Activated CD4-positive, alpha-beta memory T cell treated with anti-CD3 and anti-CD28 coated beads, Interleukin-2, amount 10 ng/mL, durations not matched to agents 7 days and 5 days (primary cell): ENCODE measurements at regions not wholly inside any gene's neighbourhood (a gene's known extent, or its start where the extent isn't known, plus 50 kb on each side); places are given as distances from the start of the nearest gene placed in this dataset.
"Not testable (repeated sequence)": the region's sequence is repeated elsewhere in the genome, so short reads cannot be mapped to it uniquely, and the experiment has no call there.

Experiments used
- CTCF ChIA-PET: fragments of 350-600 bp; sonication (Branson Sonifier 250); formaldehyde crosslinking; loops from one replicate; lab custom pipeline; 2021; ENCODE audit warnings: antibody characterized with exemption, inconsistent platforms; lab: Charles Lee
- POLR2A ChIA-PET: fragments of 350-600 bp; sonication (Branson Sonifier 250); formaldehyde crosslinking; loops from one replicate; lab custom pipeline; 2021; ENCODE audit warnings: antibody characterized with exemption; lab: Charles Lee
- DNase-seq: peaks from one replicate; pipeline ENCODE4 v3.0.0-alpha.2; 2020
- H3K27ac Mint-ChIP-seq: one replicate; pipeline ENCODE4 v1.8.0; 2021; ENCODE audit warnings: mild to moderate bottlenecking, mixed read lengths
- H3K27me3 Mint-ChIP-seq: one replicate; pipeline ENCODE4 v1.8.0; 2021; ENCODE audit warnings: mixed read lengths
- H3K36me3 Mint-ChIP-seq: one replicate; pipeline ENCODE4 v1.8.0; 2021; ENCODE audit warnings: low read depth, mixed read lengths
- H3K4me1 Mint-ChIP-seq: one replicate; pipeline ENCODE4 v1.8.0; 2021; ENCODE audit warnings: mixed read lengths
- H3K4me3 Mint-ChIP-seq: one replicate; pipeline ENCODE4 v1.8.0; 2021; ENCODE audit warnings: mild to moderate bottlenecking, mixed read lengths
- H3K9me3 Mint-ChIP-seq: one replicate; pipeline ENCODE4 v1.8.0; 2021; ENCODE audit warnings: mixed read lengths

DNA sequence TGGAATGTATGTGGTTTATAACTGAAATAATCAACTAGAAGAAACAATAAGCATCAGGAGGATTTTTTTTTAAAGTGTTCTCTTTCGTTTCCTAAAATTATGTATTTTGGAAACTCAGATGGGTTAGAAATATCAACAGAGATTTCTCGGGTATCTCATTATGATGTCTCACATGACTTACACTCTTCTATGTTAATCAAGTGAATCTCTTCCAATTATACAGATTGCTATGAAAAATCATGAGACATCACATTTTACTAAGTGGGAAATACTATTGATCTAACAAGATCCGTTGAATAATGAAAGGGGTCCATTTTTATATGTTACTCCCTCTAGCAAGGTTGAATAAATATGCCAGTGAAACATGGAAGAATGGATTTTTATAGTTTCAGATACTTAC is 54.7 kb upstream of the NRIP1 start:
- no peak for DNase-seq
- ChIA-PET CTCF (no interaction called here), POLR2A (no interaction called here)
- Mint-ChIP-seq H3K36me3 (no peaks in the 10 kb centered on the region), H3K27ac (no peak overlapping the region), H3K27me3 (peaks cover 7% of the 10 kb centered on the region), H3K4me3 (no peak overlapping the region), H3K4me1 (no peaks in the 10 kb centered on the region), H3K9me3 (no peaks in the 10 kb centered on the region)

DNA sequence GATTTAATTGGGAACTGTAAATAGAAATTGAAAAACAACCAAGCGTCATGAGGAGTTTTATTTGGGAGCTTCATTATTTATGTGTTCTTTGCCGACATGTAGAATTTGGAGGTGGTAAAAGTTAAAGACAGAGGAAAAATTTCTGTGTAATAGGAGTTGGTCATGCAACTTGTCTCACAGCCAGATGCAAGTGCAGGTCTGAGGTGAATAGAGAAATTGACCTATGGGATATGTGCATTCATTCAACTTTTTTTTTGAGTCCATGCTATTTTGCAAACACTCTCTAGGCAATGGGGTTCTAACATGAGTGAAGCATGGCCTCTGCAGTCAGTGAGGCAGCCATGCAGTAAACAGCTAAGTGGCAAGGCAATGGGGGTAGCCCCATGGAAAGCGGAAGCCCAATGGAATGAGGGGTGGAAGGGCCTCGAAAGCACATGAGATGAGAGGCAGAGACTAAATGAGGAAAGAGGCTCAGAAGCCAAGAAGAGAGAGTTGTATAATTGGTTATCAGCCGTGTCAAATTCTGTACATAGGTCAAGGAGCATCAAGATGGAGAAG is 56.4 kb upstream of the NRIP1 start:
- ChIA-PET POLR2A (no interaction called here), CTCF (no interaction called here)
- Mint-ChIP-seq H3K27me3 (peaks cover 7% of the 10 kb centered on the region), H3K27ac (no peak overlapping the region), H3K9me3 (no peaks in the 10 kb centered on the region), H3K4me3 (no peak overlapping the region), H3K36me3 (no peaks in the 10 kb centered on the region), H3K4me1 (no peaks in the 10 kb centered on the region)
- no peak for DNase-seq

DNA sequence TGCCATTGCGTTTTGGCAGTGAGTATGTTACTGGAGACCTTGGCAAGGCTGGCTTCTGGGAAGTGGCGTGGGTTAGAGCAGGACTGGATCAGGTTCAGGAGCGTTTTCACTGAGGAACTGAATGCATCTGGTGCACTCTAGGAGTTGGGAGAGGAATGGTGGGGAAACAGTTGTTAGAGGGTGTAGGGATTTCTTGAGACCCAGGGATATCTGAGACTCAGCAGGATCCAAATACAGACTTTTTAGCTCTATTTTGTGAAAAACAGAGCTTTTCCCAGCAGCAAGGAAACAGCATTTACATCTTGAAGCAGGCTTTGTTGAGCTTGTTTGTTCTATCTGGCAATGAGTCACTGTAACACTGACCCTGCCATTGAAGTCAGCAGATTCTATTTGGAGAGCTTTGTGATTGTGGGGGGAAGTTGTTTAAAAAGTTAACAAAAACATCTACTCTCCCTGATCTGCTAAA is 56.9 kb upstream of the NRIP1 start:
- Mint-ChIP-seq H3K9me3 (no peaks in the 10 kb centered on the region), H3K4me1 (no peaks in the 10 kb centered on the region), H3K27me3 (peaks cover 7% of the 10 kb centered on the region), H3K27ac (no peak overlapping the region), H3K36me3 (no peaks in the 10 kb centered on the region), H3K4me3 (no peak overlapping the region)
- no peak for DNase-seq
- ChIA-PET CTCF (no interaction called here), POLR2A (no interaction called here)

DNA sequence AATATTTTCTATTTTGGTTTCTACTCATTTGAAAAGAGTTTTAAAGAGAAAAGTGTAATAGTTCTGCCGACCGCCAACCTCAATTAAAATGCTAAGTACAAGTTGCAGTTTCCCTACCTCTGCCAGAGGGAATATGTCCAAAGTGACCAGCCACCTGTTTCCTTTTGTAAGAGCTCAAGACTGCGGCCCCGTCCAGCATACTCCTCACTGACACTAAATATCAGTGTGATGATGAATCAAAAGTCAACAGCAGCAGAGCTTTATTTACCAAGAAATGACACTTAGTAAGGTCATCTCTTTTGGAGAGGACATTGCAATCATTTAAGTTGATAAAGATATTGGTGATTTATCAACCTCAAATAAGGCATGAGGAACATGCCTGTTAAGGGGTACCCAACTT is 57.4 kb upstream of the NRIP1 start:
- Mint-ChIP-seq H3K4me1 (no peaks in the 10 kb centered on the region), H3K9me3 (no peaks in the 10 kb centered on the region), H3K27ac (no peak overlapping the region), H3K4me3 (no peak overlapping the region), H3K27me3 (peaks cover 7% of the 10 kb centered on the region), H3K36me3 (no peaks in the 10 kb centered on the region)
- DNase-seq, result no peak
- ChIA-PET POLR2A (no interaction called here), CTCF (no interaction called here)

DNA sequence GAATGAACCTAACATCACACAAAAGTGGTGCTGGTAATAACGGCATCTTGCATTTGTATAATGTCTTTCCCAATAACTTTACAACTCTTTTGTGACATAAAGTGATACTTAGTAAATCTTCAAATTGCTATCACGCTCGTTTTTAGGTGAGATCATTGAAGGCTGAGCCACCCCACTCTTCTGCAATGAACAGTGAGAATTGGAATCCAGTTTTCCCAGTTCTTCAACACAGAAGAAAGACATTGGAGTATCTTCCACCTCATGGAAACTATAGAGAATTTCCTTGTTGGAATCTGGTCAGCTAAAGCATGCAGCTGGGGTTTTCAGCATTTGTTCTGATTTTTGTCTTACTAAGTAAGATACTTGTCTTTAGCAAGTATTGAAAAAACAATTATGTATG is 59.9 kb upstream of the NRIP1 start:
- H3K4me1 Mint-ChIP-seq, result no peaks in the 10 kb centered on the region
- CTCF ChIA-PET, result no interaction called here
- no peak overlapping the region for H3K4me3 Mint-ChIP-seq
- peaks cover 7% of the 10 kb centered on the region for H3K27me3 Mint-ChIP-seq
- POLR2A ChIA-PET, result no interaction called here
- no peak for DNase-seq
- no peaks in the 10 kb centered on the region for H3K9me3 Mint-ChIP-seq
- no peaks in the 10 kb centered on the region for H3K36me3 Mint-ChIP-seq
- no peak overlapping the region for H3K27ac Mint-ChIP-seq

DNA sequence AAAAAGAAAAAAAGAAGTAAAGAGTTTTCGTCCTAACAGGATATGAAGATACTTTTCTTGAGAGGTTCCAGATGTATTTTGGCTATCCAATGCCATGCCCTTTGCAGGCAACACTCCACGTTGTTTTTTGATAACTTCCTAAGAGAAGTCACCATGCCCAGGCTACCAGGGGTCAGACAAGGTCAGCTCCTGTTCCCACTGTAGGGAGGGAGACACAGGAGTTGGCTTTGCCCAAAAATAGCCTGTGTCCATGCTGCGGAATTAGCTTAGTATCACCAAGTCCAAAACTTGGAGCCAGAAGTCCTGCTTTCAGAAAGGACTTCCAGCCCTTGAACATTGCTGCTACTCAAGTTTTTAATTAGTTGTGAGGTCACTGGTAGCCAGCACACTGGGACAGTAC is 62.1 kb upstream of the NRIP1 start:
- ChIA-PET CTCF (no interaction called here), POLR2A (no interaction called here)
- no peaks in the 10 kb centered on the region for H3K4me1 Mint-ChIP-seq
- no peak overlapping the region for H3K4me3 Mint-ChIP-seq
- no peaks in the 10 kb centered on the region for H3K36me3 Mint-ChIP-seq
- H3K27ac Mint-ChIP-seq, result no peak overlapping the region
- H3K27me3 Mint-ChIP-seq, result no peaks in the 10 kb centered on the region
- no peaks in the 10 kb centered on the region for H3K9me3 Mint-ChIP-seq
- no peak for DNase-seq

DNA sequence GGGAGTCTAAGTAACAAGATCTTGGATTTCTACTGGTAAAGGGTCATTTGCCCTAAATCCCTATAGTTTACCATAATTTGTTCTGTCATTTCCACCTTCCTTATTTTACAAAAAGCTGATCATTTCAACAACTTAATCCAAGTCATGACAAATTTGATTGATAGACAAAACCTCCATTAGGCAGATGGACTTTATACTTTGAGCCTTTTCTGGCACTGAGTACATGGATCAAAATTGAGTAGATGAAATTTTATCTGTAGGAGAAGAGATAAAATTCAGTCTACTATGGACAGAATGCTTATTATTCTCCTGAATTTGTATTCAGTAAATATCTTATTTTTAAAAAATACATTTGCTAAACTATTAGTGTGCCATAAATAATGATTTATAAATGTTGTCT is 62.6 kb upstream of the NRIP1 start:
- H3K27me3 Mint-ChIP-seq, result no peaks in the 10 kb centered on the region
- CTCF ChIA-PET, result no interaction called here
- POLR2A ChIA-PET, result no interaction called here
- no peaks in the 10 kb centered on the region for H3K4me1 Mint-ChIP-seq
- no peaks in the 10 kb centered on the region for H3K36me3 Mint-ChIP-seq
- DNase-seq, result no peak
- no peak overlapping the region for H3K27ac Mint-ChIP-seq
- no peaks in the 10 kb centered on the region for H3K9me3 Mint-ChIP-seq
- H3K4me3 Mint-ChIP-seq, result no peak overlapping the region

DNA sequence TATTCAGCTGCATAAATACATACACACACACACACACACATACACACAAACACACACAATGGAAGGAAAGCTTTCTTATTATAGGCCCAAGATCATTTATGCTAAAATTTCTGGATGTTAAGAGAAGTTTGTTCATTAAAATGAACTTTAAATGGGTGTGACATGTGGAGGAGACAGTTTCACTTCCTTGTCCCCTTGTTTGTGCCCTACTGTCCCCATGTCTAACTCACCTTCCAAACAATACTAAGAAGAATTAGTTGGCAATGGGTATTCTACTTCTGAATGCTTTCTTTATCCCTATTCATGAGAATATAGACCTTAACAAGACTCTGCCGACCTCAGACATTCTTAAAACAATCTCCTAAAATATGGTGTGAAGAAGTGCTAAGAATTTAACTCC is 63.5 kb upstream of the NRIP1 start:
- POLR2A ChIA-PET, result no interaction called here
- H3K4me1 Mint-ChIP-seq, result no peaks in the 10 kb centered on the region
- CTCF ChIA-PET, result no interaction called here
- H3K27ac Mint-ChIP-seq, result no peak overlapping the region
- H3K9me3 Mint-ChIP-seq, result no peaks in the 10 kb centered on the region
- H3K27me3 Mint-ChIP-seq, result no peaks in the 10 kb centered on the region
- no peak for DNase-seq
- no peaks in the 10 kb centered on the region for H3K36me3 Mint-ChIP-seq
- H3K4me3 Mint-ChIP-seq, result no peak overlapping the region

DNA sequence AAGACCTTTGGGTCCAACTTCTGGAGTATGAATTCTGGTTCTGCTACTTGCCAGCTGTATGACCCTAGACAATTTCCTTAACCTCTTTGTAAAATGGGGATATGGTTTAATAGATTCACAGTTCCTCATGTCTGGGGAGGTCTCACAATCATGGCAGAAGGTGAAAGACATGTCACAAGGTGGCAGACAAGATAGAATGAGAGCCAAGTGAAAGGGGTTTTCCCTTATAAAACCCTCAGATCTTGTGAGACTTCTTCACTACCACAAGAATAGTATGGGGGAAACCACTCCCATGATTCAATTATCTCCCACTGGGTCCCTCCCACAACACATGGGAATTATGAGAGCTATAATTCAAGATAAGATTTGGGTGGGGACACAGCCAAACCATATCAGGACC is 63.9 kb upstream of the NRIP1 start:
- H3K36me3 Mint-ChIP-seq, H3K27me3 Mint-ChIP-seq, POLR2A ChIA-PET, H3K27ac Mint-ChIP-seq, CTCF ChIA-PET, H3K9me3 Mint-ChIP-seq, H3K4me1 Mint-ChIP-seq, DNase-seq, H3K4me3 Mint-ChIP-seq: not testable (repeated sequence)

DNA sequence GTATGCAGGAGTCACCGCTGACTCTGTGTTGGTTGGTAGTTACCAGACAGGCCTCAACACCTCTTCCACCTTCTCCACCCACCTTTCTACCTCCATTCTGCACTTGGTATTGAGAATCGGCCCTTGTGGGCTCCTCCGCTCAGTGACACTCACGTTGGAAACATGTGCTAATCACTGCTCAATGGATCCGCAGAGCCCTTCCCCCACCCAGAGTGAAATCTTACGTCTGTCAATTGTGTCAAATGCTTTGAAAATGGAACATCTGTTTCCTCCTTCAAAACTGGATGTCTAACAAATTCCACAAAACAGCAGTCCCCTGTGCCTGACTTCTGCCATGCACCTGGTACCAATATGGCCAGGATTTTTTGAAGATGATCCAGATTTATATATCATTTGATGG is 65.5 kb upstream of the NRIP1 start:
- Mint-ChIP-seq H3K4me1 (no peaks in the 10 kb centered on the region), H3K27me3 (no peaks in the 10 kb centered on the region), H3K4me3 (no peak overlapping the region), H3K9me3 (no peaks in the 10 kb centered on the region), H3K36me3 (no peaks in the 10 kb centered on the region), H3K27ac (no peak overlapping the region)
- CTCF ChIA-PET, result no interaction called here
- POLR2A ChIA-PET, result no interaction called here
- no peak for DNase-seq

DNA sequence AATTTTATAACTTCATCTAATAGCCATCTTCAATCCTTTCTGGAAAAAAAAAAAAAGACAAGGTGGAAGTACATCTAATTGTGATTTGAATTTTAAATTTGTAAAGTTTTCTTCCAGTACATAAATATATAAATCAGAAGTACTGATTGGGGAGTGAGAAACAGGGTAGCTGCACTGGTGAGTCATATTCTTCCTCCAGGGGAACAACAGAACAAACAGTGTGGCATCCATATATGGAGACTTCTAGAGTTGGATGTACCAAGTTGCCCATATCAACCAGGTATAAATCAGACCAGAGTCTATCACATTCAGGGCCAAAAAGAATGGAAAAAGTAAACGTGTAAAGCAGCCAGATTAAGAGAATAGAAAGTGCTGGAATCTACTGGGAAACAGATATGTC is 66.0 kb upstream of the NRIP1 start:
- H3K27me3 Mint-ChIP-seq, result no peaks in the 10 kb centered on the region
- ChIA-PET CTCF (no interaction called here), POLR2A (no interaction called here)
- H3K36me3 Mint-ChIP-seq, result no peaks in the 10 kb centered on the region
- no peak overlapping the region for H3K27ac Mint-ChIP-seq
- H3K4me3 Mint-ChIP-seq, result no peak overlapping the region
- DNase-seq, result no peak
- no peaks in the 10 kb centered on the region for H3K4me1 Mint-ChIP-seq
- H3K9me3 Mint-ChIP-seq, result no peaks in the 10 kb centered on the region

DNA sequence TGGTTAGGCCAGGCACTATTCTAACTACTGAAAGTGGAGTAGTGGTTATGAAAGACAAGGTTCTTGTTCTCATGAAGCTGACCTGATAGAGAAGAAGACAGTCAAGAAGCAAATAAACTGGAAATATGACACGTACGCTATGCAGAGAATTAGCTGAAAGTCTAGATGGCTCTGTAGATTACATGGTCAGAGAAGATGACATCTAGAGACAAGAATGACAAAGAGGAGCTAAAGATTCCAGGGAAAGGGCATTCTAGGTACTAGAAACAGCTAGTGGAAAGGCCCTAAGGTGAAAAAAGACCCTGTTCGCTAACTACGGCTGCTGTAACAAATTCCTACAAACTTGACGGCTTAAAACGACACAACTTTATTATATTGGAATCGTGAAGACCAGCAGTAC is 68.0 kb upstream of the NRIP1 start:
- H3K9me3 Mint-ChIP-seq, result no peaks in the 10 kb centered on the region
- H3K27ac Mint-ChIP-seq, result no peak overlapping the region
- POLR2A ChIA-PET, result no interaction called here
- H3K36me3 Mint-ChIP-seq, result no peaks in the 10 kb centered on the region
- H3K27me3 Mint-ChIP-seq, result no peaks in the 10 kb centered on the region
- no peak for DNase-seq
- H3K4me1 Mint-ChIP-seq, result no peaks in the 10 kb centered on the region
- H3K4me3 Mint-ChIP-seq, result no peak overlapping the region
- CTCF ChIA-PET, result no interaction called here

DNA sequence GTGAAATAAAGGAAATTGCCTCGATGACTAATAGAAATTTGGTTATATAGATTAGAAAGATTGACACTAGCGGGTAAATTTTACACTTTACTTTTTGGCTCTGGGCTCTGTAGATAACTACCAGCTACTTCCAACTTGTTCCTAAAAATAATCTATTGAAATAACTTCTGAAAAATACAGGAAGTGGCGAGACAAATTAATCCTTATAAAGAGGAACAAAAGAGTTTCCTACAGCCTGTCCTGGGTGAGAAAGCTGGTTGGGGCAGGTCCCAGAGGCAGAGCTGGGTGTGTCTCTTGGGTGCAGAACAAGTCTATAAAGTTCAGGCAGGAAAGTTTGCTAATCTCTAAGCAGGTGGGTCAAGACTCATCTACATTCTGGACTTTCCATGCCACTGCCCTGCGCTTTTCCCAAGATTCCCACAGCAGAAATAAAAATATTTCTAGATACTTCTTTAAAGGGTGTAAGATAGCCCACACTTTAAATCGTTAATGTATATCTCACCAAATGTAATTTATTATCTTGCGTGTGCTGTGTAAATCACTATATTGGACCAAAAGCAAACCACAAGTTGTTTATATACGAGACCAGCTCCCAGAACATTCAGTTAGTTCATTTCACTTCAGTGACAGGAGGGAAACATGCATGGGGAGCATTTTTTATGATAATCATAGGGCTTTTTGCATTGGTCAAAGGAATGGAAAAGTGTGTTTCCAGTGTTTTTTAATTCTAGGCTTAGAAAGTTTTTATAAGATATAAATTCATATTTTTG is 70.1 kb upstream of the NRIP1 start:
- Mint-ChIP-seq H3K4me3 (no peak overlapping the region), H3K27ac (no peak overlapping the region), H3K36me3 (no peaks in the 10 kb centered on the region), H3K27me3 (no peaks in the 10 kb centered on the region), H3K4me1 (no peaks in the 10 kb centered on the region), H3K9me3 (no peaks in the 10 kb centered on the region)
- POLR2A ChIA-PET, result no interaction called here
- CTCF ChIA-PET, result no interaction called here
- DNase-seq, result no peak

DNA sequence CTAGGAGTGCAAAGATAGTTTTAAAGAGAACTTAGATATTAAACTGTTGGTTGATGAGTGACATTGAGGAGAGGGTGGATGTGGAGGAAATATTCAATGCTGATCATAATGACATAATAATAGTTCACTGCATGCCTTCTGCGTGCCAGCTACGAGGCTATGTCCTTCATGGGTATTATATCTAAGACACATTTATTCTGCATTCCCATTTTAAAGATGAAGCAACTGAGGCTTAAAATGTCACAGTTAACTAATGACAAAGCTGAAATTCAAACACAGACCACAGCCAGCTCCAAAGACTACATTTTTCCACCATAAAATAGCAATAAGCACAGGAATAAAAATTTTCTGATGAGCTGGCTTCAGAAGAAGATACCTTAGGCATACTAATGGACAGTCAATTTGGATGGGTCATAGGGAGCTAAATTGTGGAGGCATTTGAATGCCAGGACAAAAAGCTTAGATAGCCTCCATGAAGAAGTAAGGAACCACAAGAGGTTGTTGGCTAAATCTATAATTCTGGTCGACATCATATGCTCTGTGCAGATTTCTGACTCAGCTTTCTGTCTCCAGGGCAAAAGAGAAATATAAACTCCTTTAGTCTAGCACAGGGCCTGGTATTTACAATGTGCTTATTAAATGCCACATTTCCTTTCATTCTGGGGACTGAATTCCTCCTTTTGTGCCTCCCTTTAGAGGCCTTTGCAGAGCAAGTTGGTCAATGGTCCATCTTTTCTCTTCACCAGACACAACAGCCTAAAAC is 71.2 kb upstream of the NRIP1 start:
- Mint-ChIP-seq H3K4me3 (no peak overlapping the region), H3K27me3 (no peaks in the 10 kb centered on the region), H3K27ac (no peak overlapping the region), H3K4me1 (no peaks in the 10 kb centered on the region), H3K36me3 (no peaks in the 10 kb centered on the region), H3K9me3 (no peaks in the 10 kb centered on the region)
- no peak for DNase-seq
- ChIA-PET CTCF (no interaction called here), POLR2A (no interaction called here)
